HL-60 (cell line): ENCODE measurements at regions not wholly inside any gene's neighbourhood (a gene's known extent, or its start where the extent isn't known, plus 50 kb on each side); places are given as distances from the start of the nearest gene placed in this dataset.
"Not testable (repeated sequence)": the region's sequence is repeated elsewhere in the genome, so short reads cannot be mapped to it uniquely, and the experiment has no call there.

Source experiments
- DNase-seq, 2 experiments: peaks; one replicate each; pipeline ENCODE4 v3.0.0-alpha.2; 2010 to 2020; ENCODE audit warnings: low read depth in 1 of 2, low spot score in 1 of 2
- H3K27ac ChIP-seq: fragments of 250-450 bp; sonication (Bioruptor Pico); replicated peaks from 2 replicates; pipeline ENCODE4 v1.5.1; 2020; ENCODE audit warnings: mild to moderate bottlenecking, moderate library complexity
- H3K27me3 ChIP-seq: fragments of 250-450 bp; sonication (Bioruptor Pico); 2 replicates; pipeline ENCODE4 v1.5.1; 2021; ENCODE audit warnings: mild to moderate bottlenecking, moderate library complexity; ENCODE audit not compliant: insufficient read depth, poor library complexity, severe bottlenecking
- H3K4me3 ChIP-seq: replicated peaks from 2 replicates; pipeline ENCODE4 v1.5.1; 2011; ENCODE audit warnings: mild to moderate bottlenecking, control low read depth, low read length; ENCODE audit not compliant: insufficient read depth
- CTCF ChIP-seq: IDR thresholded peaks from one replicate; pipeline ENCODE4 v1.5.1; 2011; ENCODE audit warnings: low read length, control low read depth, inconsistent platforms; ENCODE audit not compliant: insufficient read depth
- GABPA ChIP-seq: IDR thresholded peaks from 2 replicates; pipeline ENCODE4 v1.6.1; 2012; ENCODE audit warnings: low read depth
- POLR2AphosphoS5 ChIP-seq: IDR thresholded peaks from 2 replicates; pipeline ENCODE4 v1.6.1; 2012; ENCODE audit warnings: low read depth
- SPI1 ChIP-seq: IDR thresholded peaks from 2 replicates; pipeline ENCODE4 v1.6.1; 2012; ENCODE audit warnings: low read depth, mild to moderate bottlenecking, borderline replicate concordance
- TF ChIP-seq, protein P1 (sequence below): IDR thresholded peaks from 2 replicates; pipeline ENCODE4 v1.6.1; 2012; ENCODE audit warnings: low read depth; ENCODE audit not compliant: insufficient replicate concordance

DNA sequence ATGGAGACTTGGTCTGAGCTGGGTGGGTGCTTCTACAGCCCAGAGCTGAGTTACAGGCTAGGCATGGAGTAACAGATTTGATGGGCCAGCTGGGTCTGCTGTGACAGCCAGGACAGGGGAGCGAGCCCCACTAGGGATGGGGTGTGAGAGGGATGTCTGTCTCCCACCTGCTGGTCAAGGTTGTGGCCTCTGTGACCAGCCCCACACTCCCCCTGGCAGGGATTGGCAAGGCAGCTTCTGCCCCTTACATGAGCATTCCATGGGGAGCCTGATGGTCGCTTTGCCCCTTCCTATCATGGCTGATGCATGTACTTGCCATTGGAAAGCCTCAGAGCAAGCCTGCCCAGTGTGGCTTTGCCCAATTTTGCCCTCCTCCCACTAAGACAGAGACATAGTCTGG, 162.0 kb upstream of the FIGN start:
- H3K4me3 ChIP-seq: no peak overlapping the region
- H3K27ac ChIP-seq: no peak overlapping the region
- no peak for DNase-seq
- TF ChIP-seq POLR2AphosphoS5 (no peak), CTCF (no peak), GABPA (no peak), SPI1 (no peak)
- TF ChIP-seq, protein P1, sequence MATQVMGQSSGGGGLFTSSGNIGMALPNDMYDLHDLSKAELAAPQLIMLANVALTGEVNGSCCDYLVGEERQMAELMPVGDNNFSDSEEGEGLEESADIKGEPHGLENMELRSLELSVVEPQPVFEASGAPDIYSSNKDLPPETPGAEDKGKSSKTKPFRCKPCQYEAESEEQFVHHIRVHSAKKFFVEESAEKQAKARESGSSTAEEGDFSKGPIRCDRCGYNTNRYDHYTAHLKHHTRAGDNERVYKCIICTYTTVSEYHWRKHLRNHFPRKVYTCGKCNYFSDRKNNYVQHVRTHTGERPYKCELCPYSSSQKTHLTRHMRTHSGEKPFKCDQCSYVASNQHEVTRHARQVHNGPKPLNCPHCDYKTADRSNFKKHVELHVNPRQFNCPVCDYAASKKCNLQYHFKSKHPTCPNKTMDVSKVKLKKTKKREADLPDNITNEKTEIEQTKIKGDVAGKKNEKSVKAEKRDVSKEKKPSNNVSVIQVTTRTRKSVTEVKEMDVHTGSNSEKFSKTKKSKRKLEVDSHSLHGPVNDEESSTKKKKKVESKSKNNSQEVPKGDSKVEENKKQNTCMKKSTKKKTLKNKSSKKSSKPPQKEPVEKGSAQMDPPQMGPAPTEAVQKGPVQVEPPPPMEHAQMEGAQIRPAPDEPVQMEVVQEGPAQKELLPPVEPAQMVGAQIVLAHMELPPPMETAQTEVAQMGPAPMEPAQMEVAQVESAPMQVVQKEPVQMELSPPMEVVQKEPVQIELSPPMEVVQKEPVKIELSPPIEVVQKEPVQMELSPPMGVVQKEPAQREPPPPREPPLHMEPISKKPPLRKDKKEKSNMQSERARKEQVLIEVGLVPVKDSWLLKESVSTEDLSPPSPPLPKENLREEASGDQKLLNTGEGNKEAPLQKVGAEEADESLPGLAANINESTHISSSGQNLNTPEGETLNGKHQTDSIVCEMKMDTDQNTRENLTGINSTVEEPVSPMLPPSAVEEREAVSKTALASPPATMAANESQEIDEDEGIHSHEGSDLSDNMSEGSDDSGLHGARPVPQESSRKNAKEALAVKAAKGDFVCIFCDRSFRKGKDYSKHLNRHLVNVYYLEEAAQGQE: no peak
- H3K27me3 ChIP-seq: no peaks in the 10 kb centered on the region

- H3K4me3 ChIP-seq, DNase-seq, H3K27ac ChIP-seq, H3K27me3 ChIP-seq: not testable (repeated sequence)
Measured at GRCh38 chr2:163893444-163893843, 157.6 kb upstream of the FIGN start.

DNA sequence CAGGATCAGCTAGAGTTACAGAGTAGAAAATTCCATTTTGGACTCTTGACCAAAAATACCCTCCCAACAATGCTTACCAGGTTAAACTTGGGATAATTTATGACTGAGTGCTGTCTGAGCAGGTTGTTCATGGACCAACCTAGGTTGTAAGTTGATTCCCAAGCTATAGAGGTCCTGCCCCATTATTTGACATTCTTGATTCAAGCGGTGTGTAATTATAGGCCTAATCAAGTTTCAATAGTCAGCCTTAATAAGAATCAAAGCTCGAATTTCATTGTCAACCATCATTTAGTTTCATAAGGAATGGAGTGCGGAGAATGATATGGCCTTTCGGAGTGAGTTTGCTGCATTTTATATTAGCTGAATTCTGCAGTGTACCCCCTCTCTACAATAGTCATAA, 152.8 kb upstream of the FIGN start:
- Histone ChIP-seq H3K27ac (no peak overlapping the region), H3K27me3 (no peaks in the 10 kb centered on the region), H3K4me3 (no peak overlapping the region)
- no peak for TF ChIP-seq POLR2AphosphoS5
- DNase-seq: no peak

GRCh38 chr2:163887182-163887581, 151.4 kb upstream of the FIGN start:
- no peak for DNase-seq
- TF ChIP-seq, protein P1: no peak
- no peak for TF ChIP-seq SPI1
- TF ChIP-seq CTCF: no peak
- no peak for TF ChIP-seq POLR2AphosphoS5
- no peak for TF ChIP-seq GABPA

DNA sequence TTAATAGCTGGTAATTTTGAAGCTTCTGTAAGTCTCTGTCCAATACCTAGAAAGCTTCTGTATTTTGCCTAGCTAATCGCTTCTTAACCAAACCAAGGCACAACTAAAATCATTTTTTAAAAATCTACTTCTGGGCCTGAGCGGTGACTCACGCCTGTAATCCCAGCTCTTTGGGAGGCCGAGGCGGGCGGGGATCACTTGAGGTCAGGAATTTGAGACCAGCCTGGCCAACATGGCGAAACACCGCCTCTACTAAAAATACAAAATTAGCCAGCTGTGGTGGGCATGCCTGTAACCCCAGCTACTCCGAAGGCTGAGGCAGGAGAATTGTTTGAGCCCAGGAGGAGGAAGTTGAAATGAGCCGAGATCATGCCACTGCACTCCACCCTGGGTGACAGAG, 148.6 kb upstream of the FIGN start:
- no peak for DNase-seq
- TF ChIP-seq SPI1: no peak
- no peak for TF ChIP-seq POLR2AphosphoS5

More at GRCh38 chr2:163887182-163887581, 151.4 kb upstream of the FIGN start:
- H3K27ac ChIP-seq: no peak overlapping the region
- no peaks in the 10 kb centered on the region for H3K27me3 ChIP-seq
- H3K4me3 ChIP-seq: no peak overlapping the region

More for the DNA sequence above, 148.6 kb upstream of the FIGN start:
- Histone ChIP-seq H3K27me3 (no peaks in the 10 kb centered on the region), H3K27ac (no peak overlapping the region), H3K4me3 (no peak overlapping the region)
